K562 (cell line): ENCODE measurements at regions not wholly inside any gene's neighbourhood (a gene's known extent, or its start where the extent isn't known, plus 50 kb on each side); places are given as distances from the start of the nearest gene placed in this dataset.

ENCODE experiments used
- CBX3 ChIP-seq, 2 experiments: IDR thresholded peaks; 1 replicate in 1 of 2; 2 replicates in 1 of 2; pipeline ENCODE4 v1.6.1; 2012; ENCODE audit warnings: inconsistent platforms in 2 of 2, low read length in 2 of 2, borderline replicate concordance in 1 of 2, control low read depth in 1 of 2
- ELF2 ChIP-seq: fragments of 250-450 bp; sonication (Bioruptor Pico); IDR thresholded peaks from 2 replicates; pipeline ENCODE4 v1.5.0; 2021; ENCODE audit warnings: mild to moderate bottlenecking
- FOXK1 ChIP-seq: sonication (generic); formaldehyde crosslinking; IDR thresholded peaks from 2 replicates; pipeline ENCODE4 v1.8.0; 2022; ENCODE audit warnings: missing genetic modification reagents, mild to moderate bottlenecking, borderline replicate concordance
- RAD21 ChIP-seq, 2 experiments: fragments of 250-450 bp in 1 of 2; fragments of 450-650 bp in 1 of 2; sonication (Bioruptor Pico) in 1 of 2; formaldehyde crosslinking in 1 of 2; IDR thresholded peaks in 1 of 2; conservative IDR thresholded peaks in 1 of 2; 2 replicates each; pipeline versions ENCODE4 v1.4.0 to v1.8.0; 2020 to 2022; ENCODE audit warnings: mild to moderate bottlenecking in 2 of 2, moderate library complexity in 1 of 2
- RBM14 ChIP-seq: fragments of 200-400 bp; formaldehyde crosslinking; IDR thresholded peaks from 2 replicates; pipeline ENCODE4 v1.6.1; 2018; ENCODE audit warnings: low read depth, mild to moderate bottlenecking, low read length, moderate library complexity, borderline replicate concordance; ENCODE audit not compliant: insufficient read depth
- SAFB2 ChIP-seq: fragments of 200-400 bp; formaldehyde crosslinking; IDR thresholded peaks from 2 replicates; pipeline ENCODE4 v1.6.1; 2018; ENCODE audit warnings: borderline replicate concordance, low read length, low read depth, moderate library complexity; ENCODE audit not compliant: severe bottlenecking
- SIN3A ChIP-seq, 2 experiments: fragments of 150-350 bp in 1 of 2; IDR thresholded peaks; 2 replicates each; pipeline ENCODE4 v1.6.1; 2011 to 2016; ENCODE audit warnings: borderline replicate concordance in 2 of 2, low read depth in 2 of 2, low read length in 2 of 2, mild to moderate bottlenecking in 2 of 2, moderate library complexity in 2 of 2; ENCODE audit not compliant: control insufficient read depth in 1 of 2
- TAF1 ChIP-seq: IDR thresholded peaks from 2 replicates; pipeline ENCODE4 v1.6.1; 2011; ENCODE audit warnings: mild to moderate bottlenecking, low read length, moderate library complexity; ENCODE audit not compliant: insufficient read depth, control insufficient read depth, severe bottlenecking; ENCODE audit errors: extremely low read depth
- TCF3 ChIP-seq: sonication (generic); formaldehyde crosslinking; IDR thresholded peaks from 2 replicates; pipeline ENCODE4 v1.4.0; 2020; ENCODE audit warnings: mild to moderate bottlenecking, missing genetic modification reagents
- THRB ChIP-seq: fragments of 450-650 bp; formaldehyde crosslinking; conservative IDR thresholded peaks from 2 replicates; pipeline ENCODE4 v1.4.0; 2022; ENCODE audit warnings: mild to moderate bottlenecking, missing genetic modification characterization
- XRCC3 ChIP-seq: fragments of 450-650 bp; IDR thresholded peaks from 2 replicates; pipeline ENCODE4 v1.6.1; 2017; ENCODE audit warnings: mild to moderate bottlenecking, moderate library complexity
- ZC3H8 ChIP-seq: fragments of 450-650 bp; IDR thresholded peaks from 2 replicates; pipeline ENCODE4 v1.6.1; 2017
- ZNF785 ChIP-seq: fragments of 250-450 bp; sonication (Bioruptor Pico); IDR thresholded peaks from 2 replicates; pipeline ENCODE4 v1.4.0; 2020; ENCODE audit warnings: mild to moderate bottlenecking
- TF ChIP-seq, protein P1 (sequence below): IDR thresholded peaks from 2 replicates; pipeline ENCODE4 v1.6.1; 2014; ENCODE audit warnings: antibody characterized with exemption

- no peak for TF ChIP-seq CBX3 (IDR thresholded peaks at IDR 0.05; ENCODE audit: borderline replicate concordance in 1 of 2, low read length in 2 of 2)
- no peak for TF ChIP-seq ZNF785 (CRISPR knock-in tag)
- TF ChIP-seq SAFB2 = no peak
- no peak for TF ChIP-seq THRB
- TF ChIP-seq ELF2 = no peak
- TF ChIP-seq FOXK1 (CRISPR knock-in tag) = no peak
- no peak for TF ChIP-seq SIN3A (IDR thresholded peaks at IDR 0.05; ENCODE audit: borderline replicate concordance in 2 of 2, control insufficient read depth in 1 of 2, low read depth in 2 of 2, low read length in 2 of 2)
- no peak for TF ChIP-seq ZC3H8
- TF ChIP-seq TAF1 = no peak
- TF ChIP-seq, protein P1, sequence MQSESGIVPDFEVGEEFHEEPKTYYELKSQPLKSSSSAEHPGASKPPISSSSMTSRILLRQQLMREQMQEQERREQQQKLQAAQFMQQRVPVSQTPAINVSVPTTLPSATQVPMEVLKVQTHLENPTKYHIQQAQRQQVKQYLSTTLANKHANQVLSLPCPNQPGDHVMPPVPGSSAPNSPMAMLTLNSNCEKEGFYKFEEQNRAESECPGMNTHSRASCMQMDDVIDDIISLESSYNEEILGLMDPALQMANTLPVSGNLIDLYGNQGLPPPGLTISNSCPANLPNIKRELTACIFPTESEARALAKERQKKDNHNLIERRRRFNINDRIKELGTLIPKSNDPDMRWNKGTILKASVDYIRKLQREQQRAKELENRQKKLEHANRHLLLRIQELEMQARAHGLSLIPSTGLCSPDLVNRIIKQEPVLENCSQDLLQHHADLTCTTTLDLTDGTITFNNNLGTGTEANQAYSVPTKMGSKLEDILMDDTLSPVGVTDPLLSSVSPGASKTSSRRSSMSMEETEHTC = no peak
- no peak for TF ChIP-seq XRCC3
- no peak for TF ChIP-seq RAD21 (CRISPR knock-in tag; conservative IDR thresholded peaks at IDR 0.05 in 1 of 2, IDR thresholded peaks at IDR 0.05 in 1 of 2)
- TF ChIP-seq TCF3 (CRISPR knock-in tag) = no peak
- no peak for TF ChIP-seq RBM14
Measured at GRCh38 chr5:118029807-118030206, 958.5 kb downstream of the DTWD2 start (continued).
